ENCODE measurements at regions not wholly inside any gene's neighbourhood (a gene's known extent, or its start where the extent isn't known, plus 50 kb on each side); places are given as distances from the start of the nearest gene placed in this dataset.

DNA sequence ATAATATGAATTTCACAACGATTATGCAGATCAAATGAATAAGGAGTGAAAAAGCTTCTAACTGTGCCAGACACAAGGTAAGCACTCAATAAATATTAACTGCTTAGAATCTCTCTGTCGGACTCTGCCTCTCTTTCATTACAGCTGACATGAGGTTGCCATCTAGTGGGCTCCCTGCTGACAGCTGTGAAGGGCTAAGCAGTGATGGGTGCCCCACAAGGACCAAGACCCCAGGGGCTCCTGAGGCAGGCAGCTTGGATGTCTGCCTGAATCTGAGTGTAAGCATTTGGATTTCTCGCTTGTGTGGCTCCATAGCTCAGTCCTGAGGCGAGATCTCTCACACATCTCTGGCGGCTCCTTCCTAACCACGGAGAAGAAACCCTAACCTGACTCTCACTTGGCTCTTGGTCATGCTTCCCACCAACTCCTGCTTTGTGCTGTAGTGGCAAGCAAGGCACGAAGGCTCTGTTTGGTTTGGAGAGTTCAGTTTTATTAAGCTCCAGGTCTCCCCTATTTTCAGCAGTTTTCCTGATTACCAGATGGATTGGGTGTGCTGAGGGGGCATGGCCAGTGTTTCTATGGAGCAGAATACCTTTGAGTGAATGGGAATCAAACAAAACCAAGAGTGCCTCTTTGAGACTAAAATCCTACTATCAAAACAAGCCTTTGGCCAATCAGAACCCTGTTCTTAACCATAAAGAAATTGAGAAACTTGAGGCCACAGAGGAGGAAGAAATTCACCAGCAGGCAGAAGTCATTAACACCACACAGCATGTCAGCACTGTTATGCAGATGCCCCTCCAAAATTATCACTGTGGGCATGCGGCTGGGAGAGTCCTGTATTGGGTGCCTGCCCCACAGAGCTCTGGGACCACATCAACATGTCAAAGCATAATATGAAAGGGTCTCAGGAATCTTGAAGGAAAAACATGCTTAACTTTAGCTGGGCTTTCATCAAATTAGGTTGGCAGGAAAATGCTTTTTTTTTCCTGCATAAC is 152.8 kb upstream of the NTM start:
- no peak overlapping the region for H3K4me3 ChIP-seq (ENCODE audit: low read depth, low read length)
- DNase-seq (ENCODE audit: low read depth), result no peak

DNA sequence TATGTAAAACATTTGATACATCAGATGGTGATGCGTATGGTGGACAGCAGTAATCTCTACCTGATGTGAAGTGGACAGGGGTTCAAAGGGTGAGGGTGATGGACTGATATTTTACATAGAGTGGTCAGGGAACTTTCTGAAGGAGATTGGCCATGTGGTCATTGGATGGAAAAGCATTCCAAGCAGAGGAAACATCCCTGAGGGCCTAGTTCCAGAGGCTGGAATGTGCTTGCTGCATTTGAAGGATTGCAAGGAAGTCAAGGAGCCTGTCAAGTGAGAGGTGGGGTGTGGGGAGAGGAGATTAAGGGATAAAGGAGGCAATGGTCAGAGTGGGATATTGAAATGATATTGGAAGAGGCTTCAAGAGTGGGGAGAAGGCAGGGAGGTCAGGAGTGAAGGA is 151.9 kb upstream of the NTM start:
- DNase-seq (ENCODE audit: low read depth), result no peak
- H3K4me3 ChIP-seq (ENCODE audit: low read depth, low read length), result no peak overlapping the region

DNA sequence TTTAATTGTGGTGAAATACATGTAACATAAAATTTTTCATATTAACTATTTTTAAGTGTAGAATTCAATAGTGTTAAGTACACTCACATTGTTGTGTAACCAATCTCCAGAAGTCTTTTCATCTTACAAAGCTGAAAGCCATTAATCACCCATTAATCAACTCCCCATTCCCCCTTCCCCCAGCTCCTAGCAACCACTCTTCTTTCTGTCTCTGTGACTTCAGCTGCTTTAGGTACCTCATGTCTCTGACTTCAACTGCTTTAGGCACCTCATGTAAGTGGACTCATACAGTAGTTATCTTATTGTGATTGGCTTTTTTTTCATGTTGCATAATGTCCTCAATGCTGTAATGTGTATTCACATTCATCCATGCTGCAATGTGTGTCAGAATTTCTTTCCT is 150.8 kb upstream of the NTM start:
- H3K4me3 ChIP-seq (ENCODE audit: low read depth, low read length), result no peak overlapping the region
- no peak for DNase-seq (ENCODE audit: low read depth)

- H3K4me3 ChIP-seq (ENCODE audit: low read depth, low read length), result no peak overlapping the region
Observed at GRCh38 chr11:131223198-131223991, 147.0 kb upstream of the NTM start.

DNA sequence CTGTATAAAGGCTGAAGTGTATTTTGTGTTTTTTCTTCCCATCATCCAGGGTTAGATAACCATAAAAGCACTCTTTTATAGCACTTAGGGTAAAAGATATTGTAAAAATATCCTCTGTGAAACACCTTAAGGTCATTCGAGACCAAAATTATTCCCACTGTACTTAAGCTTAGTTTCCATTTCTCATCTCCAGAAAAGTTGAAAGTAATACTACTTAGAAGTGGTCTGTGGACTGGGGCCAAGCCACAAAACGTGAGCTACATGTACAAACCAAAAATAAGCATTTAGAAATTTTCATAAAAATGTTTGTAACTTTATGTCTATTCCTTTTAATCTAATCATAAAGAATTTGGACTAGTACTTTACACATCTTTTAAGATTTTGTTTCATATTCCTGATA is 142.0 kb upstream of the NTM start:
- no peak overlapping the region for H3K4me3 ChIP-seq (ENCODE audit: low read depth, low read length)
- DNase-seq (ENCODE audit: low read depth), result no peak

More at GRCh38 chr11:131223198-131223991, 147.0 kb upstream of the NTM start:
- DNase-seq (ENCODE audit: low read depth), result no peak

DNA sequence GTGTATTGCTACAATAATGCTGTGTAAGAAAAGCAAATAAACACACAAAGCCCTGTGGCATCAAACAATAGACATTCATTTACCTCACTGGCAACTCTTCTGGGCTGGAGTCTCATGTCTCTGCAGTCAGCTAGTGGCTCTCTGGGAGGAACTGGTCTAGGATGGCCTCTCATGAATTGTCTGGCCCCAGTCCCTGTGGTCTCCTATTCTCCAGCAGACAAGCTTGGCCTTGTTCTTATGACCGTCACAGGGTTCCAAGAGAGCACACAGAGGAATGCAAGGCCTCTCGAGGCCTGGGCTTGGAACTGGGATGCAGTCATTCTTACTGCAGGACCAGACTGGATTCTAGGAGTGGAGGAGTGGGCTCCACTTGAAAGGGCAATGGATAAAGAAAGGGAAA is 141.2 kb upstream of the NTM start:
- DNase-seq (ENCODE audit: low read depth), result no peak
- no peak overlapping the region for H3K4me3 ChIP-seq (ENCODE audit: low read depth, low read length)

GRCh38 chr11:131231317-131231940 is 139.0 kb upstream of the NTM start:
- no peak overlapping the region for H3K4me3 ChIP-seq (ENCODE audit: low read depth, low read length)
- no peak for DNase-seq (ENCODE audit: low read depth)

DNA sequence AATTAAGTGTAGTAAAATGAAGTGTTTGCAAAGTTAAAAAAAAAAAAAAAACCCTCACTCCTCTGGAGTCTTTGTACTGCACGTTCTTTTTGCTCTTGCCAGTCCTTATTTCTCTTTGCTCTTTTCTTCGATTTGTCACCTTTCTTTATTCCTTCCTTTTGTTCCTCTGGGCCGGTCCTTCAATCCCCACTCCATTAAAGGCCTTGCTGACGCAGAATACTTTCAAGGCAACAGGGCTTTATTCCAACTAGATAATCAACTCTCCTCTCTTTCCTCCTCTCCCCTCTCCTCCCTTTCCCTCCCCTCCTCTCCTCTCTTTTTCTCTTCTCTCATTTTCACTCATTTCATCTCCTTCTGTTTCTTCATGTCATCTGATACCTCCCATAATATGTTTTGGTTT is 138.2 kb upstream of the NTM start:
- no peak for DNase-seq (ENCODE audit: low read depth)
- H3K4me3 ChIP-seq (ENCODE audit: low read depth, low read length), result no peak overlapping the region

DNA sequence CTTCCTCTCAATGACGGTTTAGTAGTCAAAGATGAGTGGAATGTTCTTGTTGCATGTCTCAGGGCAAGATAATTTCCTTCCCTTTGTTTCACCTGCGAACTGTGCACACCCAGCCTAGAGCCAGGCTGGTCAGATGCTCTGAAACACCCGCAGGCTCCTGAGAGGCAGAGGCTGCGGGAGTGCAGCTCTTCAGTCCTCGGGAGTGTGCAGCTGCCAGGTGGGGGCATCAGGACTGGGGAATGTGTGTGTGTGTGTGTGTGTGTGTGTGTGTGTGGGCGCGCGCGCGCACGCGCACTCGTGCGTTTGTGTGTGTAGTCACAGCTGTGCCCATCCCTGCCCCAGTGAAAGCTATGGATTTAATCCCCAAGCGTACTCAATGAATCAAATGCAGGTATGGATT is 136.2 kb upstream of the NTM start:
- no peak for DNase-seq (ENCODE audit: low read depth)
- no peak overlapping the region for H3K4me3 ChIP-seq (ENCODE audit: low read depth, low read length)

- H3K4me3 ChIP-seq (ENCODE audit: low read depth, low read length), result no peak overlapping the region
- no peak for DNase-seq (ENCODE audit: low read depth)
Observed at GRCh38 chr11:131235328-131236298, 134.8 kb upstream of the NTM start.

DNA sequence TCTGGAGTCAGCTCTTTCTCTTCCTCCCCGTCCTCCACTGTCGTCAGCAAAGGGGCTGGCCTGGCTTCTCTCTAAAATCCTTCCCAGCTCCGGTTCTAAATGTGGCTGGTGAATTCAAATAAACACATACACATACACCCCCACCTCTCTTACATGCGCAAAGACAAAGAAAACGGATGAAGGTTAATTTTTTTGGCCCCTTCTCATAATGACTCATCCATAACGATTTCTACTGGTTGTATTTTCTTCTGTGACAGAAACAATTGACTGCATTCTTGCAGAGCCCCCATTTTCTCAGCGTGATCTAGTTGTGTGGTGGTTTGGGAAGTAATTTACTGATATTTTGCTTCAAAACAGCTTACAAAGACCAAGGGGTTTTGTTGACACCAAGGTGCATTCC is 130.0 kb upstream of the NTM start:
- no peak for DNase-seq (ENCODE audit: low read depth)
- H3K4me3 ChIP-seq (ENCODE audit: low read depth, low read length), result no peak overlapping the region

GRCh38 chr11:131242476-131243000 is 127.9 kb upstream of the NTM start:
- DNase-seq (ENCODE audit: low read depth), result no peak
- H3K4me3 ChIP-seq (ENCODE audit: low read depth, low read length), result no peak overlapping the region

GRCh38 chr11:131246156-131246555 is 124.3 kb upstream of the NTM start:
- H3K4me3 ChIP-seq (ENCODE audit: low read depth, low read length), result no peak overlapping the region
- DNase-seq (ENCODE audit: low read depth), result no peak

- no peak overlapping the region for H3K4me3 ChIP-seq (ENCODE audit: low read depth, low read length)
- no peak for DNase-seq (ENCODE audit: low read depth)
Observed at GRCh38 chr11:131246663-131247062, 123.8 kb upstream of the NTM start.

DNA sequence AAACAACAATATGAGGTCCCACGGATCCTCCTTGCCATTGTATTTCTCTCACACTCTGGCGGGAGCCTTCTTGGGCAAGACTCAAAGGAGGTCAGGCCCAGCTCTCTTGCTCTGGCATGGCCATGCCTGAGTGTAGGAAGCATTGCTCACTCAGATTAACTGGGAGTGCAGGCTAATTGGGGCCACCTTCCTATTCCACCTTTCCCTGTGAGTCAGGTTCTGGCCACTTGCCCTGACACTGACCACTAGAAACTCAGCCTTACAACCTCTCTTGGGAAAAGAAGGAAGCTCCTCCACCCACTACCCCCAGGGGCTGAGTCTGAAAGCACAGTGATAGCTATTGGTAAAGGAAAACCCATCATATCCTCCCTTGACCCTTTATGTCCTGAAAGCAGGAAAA is 121.8 kb upstream of the NTM start:
- no peak for DNase-seq (ENCODE audit: low read depth)
- no peak overlapping the region for H3K4me3 ChIP-seq (ENCODE audit: low read depth, low read length)

DNA sequence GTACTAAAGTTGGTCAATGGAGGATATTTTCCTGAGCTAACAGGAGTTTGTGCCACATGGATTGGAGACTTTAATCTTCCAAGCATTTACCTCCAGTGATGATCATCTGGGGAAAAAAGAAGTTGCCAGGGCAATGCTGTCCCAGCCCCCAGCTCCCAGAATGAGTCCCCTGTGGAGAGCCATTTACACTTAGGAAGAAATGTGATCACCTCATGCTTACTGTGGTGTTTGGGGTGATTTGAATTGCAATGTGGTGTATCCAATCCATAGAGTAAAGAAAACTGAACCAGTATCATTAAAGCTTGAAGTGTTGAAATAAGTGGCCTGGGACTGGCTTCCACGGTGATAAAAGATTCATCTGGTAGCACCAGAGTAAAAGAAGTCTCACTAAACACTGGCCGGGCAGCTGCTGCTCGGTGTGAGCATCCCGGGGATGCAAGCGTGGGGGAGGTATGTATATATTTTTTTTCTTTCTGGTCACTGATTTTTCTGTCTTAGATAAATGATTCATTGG is 117.2 kb upstream of the NTM start:
- H3K4me3 ChIP-seq (ENCODE audit: low read depth, low read length), result no peak overlapping the region
- DNase-seq (ENCODE audit: low read depth), result no peak

GRCh38 chr11:131253656-131254151 is 116.7 kb upstream of the NTM start:
- DNase-seq (ENCODE audit: low read depth), result no peak

DNA sequence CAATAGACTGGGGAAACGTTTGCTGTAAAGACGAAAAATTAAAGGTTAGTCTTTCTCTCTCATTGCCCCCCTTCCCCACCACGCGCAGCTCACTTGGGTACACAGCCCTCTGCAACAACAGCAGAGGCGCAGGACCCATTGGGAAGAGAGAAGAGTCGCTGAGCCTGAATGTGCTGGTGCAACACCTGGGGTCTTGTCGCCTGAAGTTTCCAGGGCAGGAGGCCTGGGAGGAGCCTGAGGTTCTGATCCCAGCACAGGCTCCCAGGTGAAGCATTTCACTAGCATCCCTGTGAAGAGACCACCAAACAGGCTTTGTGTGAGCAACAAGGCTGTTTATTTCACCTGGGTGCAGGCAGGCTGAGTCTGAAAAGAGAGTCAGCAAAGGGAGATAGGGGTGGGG is 116.2 kb upstream of the NTM start:
- no peak for DNase-seq (ENCODE audit: low read depth)

More at GRCh38 chr11:131253656-131254151, 116.7 kb upstream of the NTM start:
- no peak overlapping the region for H3K4me3 ChIP-seq (ENCODE audit: low read depth, low read length)

More for the DNA sequence above, 116.2 kb upstream of the NTM start:
- no peak overlapping the region for H3K4me3 ChIP-seq (ENCODE audit: low read depth, low read length)

Data from skeletal muscle cell (primary cell).